NCI-H1092 treated with DMSO at 0.1 percent for 48 hours (cell line): ENCODE measurements at regions not wholly inside any gene's neighbourhood (a gene's known extent, or its start where the extent isn't known, plus 50 kb on each side); places are given as distances from the start of the nearest gene placed in this dataset.

Experiments
- DNase-seq: peaks from one replicate; lab custom pipeline; 2025; lab: John Stamatoyannopoulos, UW

- DNase-seq, result no peak
Observed at GRCh38 chr3:124443446-124443845, 286.8 kb upstream of the UMPS start.

GRCh38 chr3:124444075-124444474, 286.2 kb upstream of the UMPS start:
- DNase-seq, result no peak

GRCh38 chr3:124444896-124445295, 285.4 kb upstream of the UMPS start:
- no peak for DNase-seq

- DNase-seq, result no peak
Observed at GRCh38 chr3:124447845-124448244, 282.4 kb upstream of the UMPS start.

- no peak for DNase-seq
Observed at GRCh38 chr3:124448954-124449353, 281.3 kb upstream of the UMPS start.

GRCh38 chr3:124450366-124450765, 279.9 kb upstream of the UMPS start:
- DNase-seq, result no peak

- no peak for DNase-seq
Observed at GRCh38 chr3:124451630-124452317, 278.5 kb upstream of the UMPS start.

- no peak for DNase-seq
Observed at GRCh38 chr3:124453189-124453588, 277.1 kb upstream of the UMPS start.

GRCh38 chr3:124455891-124456290, 274.4 kb upstream of the UMPS start:
- DNase-seq, result no peak

- no peak for DNase-seq
Observed at GRCh38 chr3:124456506-124456905, 273.7 kb upstream of the UMPS start.

- DNase-seq, result no peak
Observed at GRCh38 chr3:124459678-124460077, 270.6 kb upstream of the UMPS start.

- no peak for DNase-seq
Observed at GRCh38 chr3:124461126-124461525, 269.1 kb upstream of the UMPS start.

- no peak for DNase-seq
Observed at GRCh38 chr3:124461838-124462632, 268.2 kb upstream of the UMPS start.

- DNase-seq, result no peak
Observed at GRCh38 chr3:124463234-124463633, 267.0 kb upstream of the UMPS start.

GRCh38 chr3:124467980-124468902, 262.0 kb upstream of the UMPS start:
- DNase-seq, result peak; percentile 61

- no peak for DNase-seq
Observed at GRCh38 chr3:124469555-124469954, 260.7 kb upstream of the UMPS start.

- no peak for DNase-seq
Observed at GRCh38 chr3:124478830-124479229, 251.4 kb upstream of the UMPS start.

- DNase-seq, result no peak
Observed at GRCh38 chr3:124483915-124484470, 246.3 kb upstream of the UMPS start.

GRCh38 chr3:124486324-124486723, 243.9 kb upstream of the UMPS start:
- DNase-seq, result no peak

- DNase-seq, result no peak
Observed at GRCh38 chr3:124489506-124489905, 240.7 kb upstream of the UMPS start.

- DNase-seq, result no peak
Observed at GRCh38 chr3:124491098-124491497, 239.2 kb upstream of the UMPS start.

- no peak for DNase-seq
Observed at GRCh38 chr3:124491875-124492274, 238.4 kb upstream of the UMPS start.
